HCT116 (cell line): ENCODE measurements at regions not wholly inside any gene's neighbourhood (a gene's known extent, or its start where the extent isn't known, plus 50 kb on each side); places are given as distances from the start of the nearest gene placed in this dataset.

Experiments
- ATAC-seq: fragments of 200-7000 bp; cut with Tn5 transposase; 2 replicates; pipeline ENCODE4 v1.9.1; 2020; ENCODE audit warnings: mild to moderate bottlenecking, moderate library complexity
- BruUV-seq: library from RNA; stranded (reverse); fragments of 400-500 nt; replicated peaks from 2 replicates; lab custom pipeline; 2021; lab: Mats Ljungman, UMichigan
- CTCF ChIA-PET: fragments of 300-600 bp; sonication (Branson Sonifier 250); formaldehyde crosslinking; loops from one replicate; lab custom pipeline; 2021; ENCODE audit warnings: antibody characterized with exemption; lab: Charles Lee
- POLR2A ChIA-PET: fragments of 300-600, 350-600 bp; sonication (Branson Sonifier 250); formaldehyde crosslinking; loops from one replicate; lab custom pipeline; 2021; ENCODE audit warnings: antibody characterized with exemption; lab: Charles Lee
- RAD21 ChIA-PET, 2 experiments: fragments of 300-600 bp; sonication (Branson Sonifier 250); formaldehyde crosslinking; loops; one replicate each; lab custom pipeline; 2023; ENCODE audit warnings: low total read pairs in 2 of 2; ENCODE audit not compliant: uncharacterized antibody in 2 of 2, unreplicated experiment in 2 of 2, low non-redundant PET in 1 of 2; lab: Charles Lee
- DNase-seq: peaks from one replicate; pipeline ENCODE4 v3.0.0-alpha.2; 2010; ENCODE audit warnings: low read depth, low spot score
- H2AFZ ChIP-seq: fragments of 200-600 bp; shearing (Covaris generic), sonication (generic); 2 replicates; pipeline ENCODE4 v1.6.1; 2017; ENCODE audit warnings: low read depth, mixed run types, mixed read lengths, antibody characterized with exemption, low read length; ENCODE audit not compliant: poor library complexity, severe bottlenecking
- H3K27ac ChIP-seq: 2 replicates; pipeline ENCODE4 v1.5.1; 2012; ENCODE audit warnings: low read depth, low read length
- H3K27me3 ChIP-seq: fragments of 200-600 bp; sonication (generic); 2 replicates; pipeline ENCODE4 v1.6.1; 2016; ENCODE audit warnings: mixed run types, low read length, mixed read lengths; ENCODE audit not compliant: insufficient read depth
- H3K36me3 ChIP-seq, 2 experiments: fragments of 200-500 bp in 1 of 2; fragments of 200-600 bp in 1 of 2; sonication (Bioruptor generic) in 1 of 2; sonication (generic) in 1 of 2; 2 replicates each; pipeline versions ENCODE4 v1.5.1 to v1.6.1; 2014 to 2016; ENCODE audit warnings: low read length in 2 of 2, inconsistent platforms in 1 of 2, mixed read lengths in 1 of 2, mixed run types in 1 of 2; ENCODE audit not compliant: insufficient read depth in 2 of 2, control insufficient read depth in 1 of 2
- H3K4me1 ChIP-seq, 2 experiments: fragments of 200-600 bp in 1 of 2; sonication (generic) in 1 of 2; 2 replicates each; pipeline versions ENCODE4 v1.5.1 to v1.6.1; 2012 to 2017; ENCODE audit warnings: low read length in 2 of 2, inconsistent platforms in 1 of 2, mild to moderate bottlenecking in 1 of 2, mixed read lengths in 1 of 2, mixed run types in 1 of 2, moderate library complexity in 1 of 2; ENCODE audit not compliant: insufficient read depth in 2 of 2, control insufficient read depth in 1 of 2
- H3K4me2 ChIP-seq: fragments of 200-600 bp; sonication (generic); 2 replicates; pipeline ENCODE4 v1.6.1; 2017; ENCODE audit warnings: mixed run types, low read length, mixed read lengths
- H3K4me3 ChIP-seq, 2 experiments: fragments of 200-600 bp in 1 of 2; sonication (generic) in 1 of 2; replicated peaks in 1 of 2; 2 replicates each; pipeline ENCODE4 v1.5.1; 2011 to 2016; ENCODE audit warnings: low read length in 2 of 2, control low read depth in 1 of 2, low read depth in 1 of 2, mild to moderate bottlenecking in 1 of 2, mixed read lengths in 1 of 2, mixed run types in 1 of 2
- H3K79me2 ChIP-seq: fragments of 200-600 bp; sonication (generic); 2 replicates; pipeline ENCODE4 v1.6.1; 2017; ENCODE audit warnings: mild to moderate bottlenecking, mixed run types, low read length, moderate library complexity, mixed read lengths; ENCODE audit not compliant: insufficient read depth
- H3K9ac ChIP-seq: fragments of 200-600 bp; sonication (generic); 2 replicates; pipeline ENCODE4 v1.6.1; 2016; ENCODE audit warnings: low read length, mixed read lengths
- H3K9me2 ChIP-seq: fragments of 200-600 bp; sonication (generic), shearing (Covaris generic); 2 replicates; pipeline ENCODE4 v1.6.1; 2017; ENCODE audit warnings: mixed run types, mild to moderate bottlenecking, moderate library complexity; ENCODE audit not compliant: insufficient read depth
- H3K9me3 ChIP-seq, 2 experiments: fragments of 200-500 bp in 1 of 2; fragments of 200-600 bp in 1 of 2; sonication (Bioruptor generic) in 1 of 2; sonication (generic) in 1 of 2; 2 replicates each; pipeline ENCODE4 v1.6.1; 2014 to 2017; ENCODE audit warnings: low read length in 2 of 2, mixed read lengths in 2 of 2, inconsistent platforms in 1 of 2, low read depth in 1 of 2, mild to moderate bottlenecking in 1 of 2, mixed run types in 1 of 2, moderate library complexity in 1 of 2; ENCODE audit not compliant: control insufficient read depth in 1 of 2, insufficient read depth in 1 of 2
- H4K20me1 ChIP-seq: fragments of 200-600 bp; sonication (generic), shearing (Covaris generic); 2 replicates; pipeline ENCODE4 v1.6.1; 2017; ENCODE audit warnings: mixed run types, mild to moderate bottlenecking, moderate library complexity; ENCODE audit not compliant: insufficient read depth
- CBX3 ChIP-seq: IDR thresholded peaks from 2 replicates; pipeline ENCODE4 v1.6.1; 2012; ENCODE audit warnings: low read depth
- CEBPB ChIP-seq: IDR thresholded peaks from 2 replicates; pipeline ENCODE4 v1.6.1; 2012; ENCODE audit warnings: low read depth
- EGR1 ChIP-seq: IDR thresholded peaks from 2 replicates; pipeline ENCODE4 v1.6.1; 2012; ENCODE audit warnings: low read depth
- ELF1 ChIP-seq: IDR thresholded peaks from 2 replicates; pipeline ENCODE4 v1.6.1; 2012; ENCODE audit warnings: low read depth, borderline replicate concordance
- EZH2phosphoT487 ChIP-seq: fragments of 200-600 bp; IDR thresholded peaks from 2 replicates; pipeline ENCODE4 v1.6.1; 2018; ENCODE audit warnings: antibody characterized with exemption, borderline replicate concordance
- FOSL1 ChIP-seq: IDR thresholded peaks from 2 replicates; pipeline ENCODE4 v1.6.1; 2012; ENCODE audit warnings: low read depth
- JUND ChIP-seq: IDR thresholded peaks from 2 replicates; pipeline ENCODE4 v1.6.1; 2012
- POLR2A ChIP-seq: IDR thresholded peaks from 2 replicates; pipeline ENCODE4 v1.7.0; 2011; ENCODE audit warnings: borderline replicate concordance; ENCODE audit not compliant: insufficient read depth, insufficient read length; ENCODE audit errors: extremely low read depth
- POLR2AphosphoS5 ChIP-seq: IDR thresholded peaks from 2 replicates; pipeline ENCODE4 v1.6.1; 2011; ENCODE audit warnings: mild to moderate bottlenecking, low read depth, low read length, moderate library complexity
- RAD21 ChIP-seq: IDR thresholded peaks from 2 replicates; pipeline ENCODE4 v1.6.1; 2012; ENCODE audit warnings: low read depth, mild to moderate bottlenecking
- SIN3A ChIP-seq: IDR thresholded peaks from 2 replicates; pipeline ENCODE4 v1.6.1; 2012; ENCODE audit warnings: low read depth
- SP1 ChIP-seq: IDR thresholded peaks from 2 replicates; pipeline ENCODE4 v1.6.1; 2012; ENCODE audit warnings: low read depth
- SRF ChIP-seq: IDR thresholded peaks from 2 replicates; pipeline ENCODE4 v1.6.1; 2012; ENCODE audit warnings: low read depth
- TCF7L2 ChIP-seq: IDR thresholded peaks from 2 replicates; pipeline ENCODE4 v1.7.0; 2011; ENCODE audit warnings: borderline replicate concordance, inconsistent platforms; ENCODE audit not compliant: insufficient read depth, insufficient read length; ENCODE audit errors: extremely low read depth
- YY1 ChIP-seq: IDR thresholded peaks from 2 replicates; pipeline ENCODE4 v1.6.1; 2011; ENCODE audit warnings: low read length, low read depth, moderate library complexity, mild to moderate bottlenecking; ENCODE audit not compliant: insufficient replicate concordance; ENCODE audit errors: extremely low read depth
- ZNF274 ChIP-seq: fragments of 200-500 bp; sonication (Bioruptor generic); IDR thresholded peaks from 2 replicates; pipeline ENCODE4 v1.6.1; 2014; ENCODE audit warnings: mild to moderate bottlenecking, low read depth, low read length, inconsistent platforms
- intact Hi-C: fragments of 100-400 bp; cut with micrococcal nuclease; formaldehyde crosslinking; loops from 2 replicates; pipeline ENCODE4 v1.10.0; 2022
- TF ChIP-seq, protein P1 (sequence below): IDR thresholded peaks from 2 replicates; pipeline ENCODE4 v1.6.1; 2012; ENCODE audit warnings: low read depth
- TF ChIP-seq, protein P2 (sequence below), 3 experiments: fragments of 200-600 bp in 1 of 3; sonication (generic) in 1 of 3; IDR thresholded peaks in 2 of 3; conservative IDR thresholded peaks in 1 of 3; 2 replicates each; pipeline ENCODE4 v1.5.1; 2012 to 2017; ENCODE audit warnings: low read depth in 2 of 3, low read length in 2 of 3, antibody characterized with exemption in 1 of 3, borderline replicate concordance in 1 of 3, control low read depth in 1 of 3, mild to moderate bottlenecking in 1 of 3, mixed read lengths in 1 of 3, mixed run types in 1 of 3, moderate library complexity in 1 of 3; ENCODE audit not compliant: insufficient read depth in 1 of 3
- TF ChIP-seq, protein P3 (sequence below): IDR thresholded peaks from 2 replicates; pipeline ENCODE4 v1.6.1; 2012

DNA sequence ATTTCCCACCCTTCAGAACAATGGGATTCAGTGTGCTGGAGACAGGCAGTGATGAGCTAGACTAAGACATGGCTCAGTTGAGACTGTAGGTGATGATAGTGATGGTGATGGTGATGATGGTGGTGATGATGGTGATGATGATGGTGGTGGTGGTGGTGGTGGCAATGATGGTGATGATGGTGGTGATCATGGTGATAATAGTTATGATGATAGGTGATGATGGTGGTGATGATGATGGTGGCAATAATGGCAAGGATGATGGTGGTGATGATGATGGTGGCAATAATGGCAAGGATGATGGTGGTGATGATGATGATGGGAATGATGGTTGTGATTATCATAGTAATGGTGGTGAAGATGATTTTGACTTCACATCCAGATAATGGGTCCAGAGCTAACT lies 176.7 kb downstream of the NXNL2 start:
- no peak overlapping the region for H3K9ac ChIP-seq
- no peaks in the 10 kb centered on the region for H3K9me3 ChIP-seq
- CTCF ChIA-PET = no interaction called here
- intact Hi-C loops = no loop called here
- no TSS peak for BruUV-seq
- no peaks in the 10 kb centered on the region for H3K4me1 ChIP-seq
- ATAC-seq = no peak
- POLR2A ChIA-PET = no interaction called here
- no peak overlapping the region for H2AFZ ChIP-seq
- no peaks in the 10 kb centered on the region for H3K9me2 ChIP-seq
- H3K4me2 ChIP-seq = no peak overlapping the region
- no peaks in the 10 kb centered on the region for H3K27me3 ChIP-seq
- H4K20me1 ChIP-seq = no peaks in the 10 kb centered on the region
- no peak overlapping the region for H3K27ac ChIP-seq
- no peak for TF ChIP-seq POLR2AphosphoS5
- no peak for TF ChIP-seq SIN3A
- TF ChIP-seq EGR1 = no peak
- no peak for TF ChIP-seq FOSL1
- TF ChIP-seq RAD21 = no peak
- no peak for TF ChIP-seq JUND
- TF ChIP-seq POLR2A = no peak
- TF ChIP-seq EZH2phosphoT487 = no peak
- TF ChIP-seq, protein P1, sequence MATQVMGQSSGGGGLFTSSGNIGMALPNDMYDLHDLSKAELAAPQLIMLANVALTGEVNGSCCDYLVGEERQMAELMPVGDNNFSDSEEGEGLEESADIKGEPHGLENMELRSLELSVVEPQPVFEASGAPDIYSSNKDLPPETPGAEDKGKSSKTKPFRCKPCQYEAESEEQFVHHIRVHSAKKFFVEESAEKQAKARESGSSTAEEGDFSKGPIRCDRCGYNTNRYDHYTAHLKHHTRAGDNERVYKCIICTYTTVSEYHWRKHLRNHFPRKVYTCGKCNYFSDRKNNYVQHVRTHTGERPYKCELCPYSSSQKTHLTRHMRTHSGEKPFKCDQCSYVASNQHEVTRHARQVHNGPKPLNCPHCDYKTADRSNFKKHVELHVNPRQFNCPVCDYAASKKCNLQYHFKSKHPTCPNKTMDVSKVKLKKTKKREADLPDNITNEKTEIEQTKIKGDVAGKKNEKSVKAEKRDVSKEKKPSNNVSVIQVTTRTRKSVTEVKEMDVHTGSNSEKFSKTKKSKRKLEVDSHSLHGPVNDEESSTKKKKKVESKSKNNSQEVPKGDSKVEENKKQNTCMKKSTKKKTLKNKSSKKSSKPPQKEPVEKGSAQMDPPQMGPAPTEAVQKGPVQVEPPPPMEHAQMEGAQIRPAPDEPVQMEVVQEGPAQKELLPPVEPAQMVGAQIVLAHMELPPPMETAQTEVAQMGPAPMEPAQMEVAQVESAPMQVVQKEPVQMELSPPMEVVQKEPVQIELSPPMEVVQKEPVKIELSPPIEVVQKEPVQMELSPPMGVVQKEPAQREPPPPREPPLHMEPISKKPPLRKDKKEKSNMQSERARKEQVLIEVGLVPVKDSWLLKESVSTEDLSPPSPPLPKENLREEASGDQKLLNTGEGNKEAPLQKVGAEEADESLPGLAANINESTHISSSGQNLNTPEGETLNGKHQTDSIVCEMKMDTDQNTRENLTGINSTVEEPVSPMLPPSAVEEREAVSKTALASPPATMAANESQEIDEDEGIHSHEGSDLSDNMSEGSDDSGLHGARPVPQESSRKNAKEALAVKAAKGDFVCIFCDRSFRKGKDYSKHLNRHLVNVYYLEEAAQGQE = no peak
- TF ChIP-seq, protein P2, sequence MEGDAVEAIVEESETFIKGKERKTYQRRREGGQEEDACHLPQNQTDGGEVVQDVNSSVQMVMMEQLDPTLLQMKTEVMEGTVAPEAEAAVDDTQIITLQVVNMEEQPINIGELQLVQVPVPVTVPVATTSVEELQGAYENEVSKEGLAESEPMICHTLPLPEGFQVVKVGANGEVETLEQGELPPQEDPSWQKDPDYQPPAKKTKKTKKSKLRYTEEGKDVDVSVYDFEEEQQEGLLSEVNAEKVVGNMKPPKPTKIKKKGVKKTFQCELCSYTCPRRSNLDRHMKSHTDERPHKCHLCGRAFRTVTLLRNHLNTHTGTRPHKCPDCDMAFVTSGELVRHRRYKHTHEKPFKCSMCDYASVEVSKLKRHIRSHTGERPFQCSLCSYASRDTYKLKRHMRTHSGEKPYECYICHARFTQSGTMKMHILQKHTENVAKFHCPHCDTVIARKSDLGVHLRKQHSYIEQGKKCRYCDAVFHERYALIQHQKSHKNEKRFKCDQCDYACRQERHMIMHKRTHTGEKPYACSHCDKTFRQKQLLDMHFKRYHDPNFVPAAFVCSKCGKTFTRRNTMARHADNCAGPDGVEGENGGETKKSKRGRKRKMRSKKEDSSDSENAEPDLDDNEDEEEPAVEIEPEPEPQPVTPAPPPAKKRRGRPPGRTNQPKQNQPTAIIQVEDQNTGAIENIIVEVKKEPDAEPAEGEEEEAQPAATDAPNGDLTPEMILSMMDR (IDR thresholded peaks at IDR 0.05 in 2 of 3, conservative IDR thresholded peaks at IDR 0.05 in 1 of 3; ENCODE audit: borderline replicate concordance in 1 of 3, insufficient read depth in 1 of 3, low read depth in 2 of 3, low read length in 2 of 3) = no peak
- no peak for TF ChIP-seq ZNF274
- TF ChIP-seq, protein P3, sequence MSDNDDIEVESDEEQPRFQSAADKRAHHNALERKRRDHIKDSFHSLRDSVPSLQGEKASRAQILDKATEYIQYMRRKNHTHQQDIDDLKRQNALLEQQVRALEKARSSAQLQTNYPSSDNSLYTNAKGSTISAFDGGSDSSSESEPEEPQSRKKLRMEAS = no peak
- TF ChIP-seq TCF7L2 = no peak
- TF ChIP-seq SRF = no peak
- no peak for TF ChIP-seq CBX3
- TF ChIP-seq YY1 = no peak
- TF ChIP-seq CEBPB = no peak
- no peak for TF ChIP-seq ELF1
- no peak for TF ChIP-seq SP1
- H3K79me2 ChIP-seq = no peaks in the 10 kb centered on the region
- H3K36me3 ChIP-seq = no peaks in the 10 kb centered on the region
- no peak for DNase-seq
- RAD21 ChIA-PET = no interaction called here
- H3K4me3 ChIP-seq = no peak overlapping the region
